LNCaP clone FGC (cell line): ENCODE measurements at regions not wholly inside any gene's neighbourhood (a gene's known extent, or its start where the extent isn't known, plus 50 kb on each side); places are given as distances from the start of the nearest gene placed in this dataset.
"Not testable (repeated sequence)": the region's sequence is repeated elsewhere in the genome, so short reads cannot be mapped to it uniquely, and the experiment has no call there.

Source experiments
- DNase-seq: peaks from one replicate; pipeline ENCODE4 v3.0.0-alpha.2; 2011; ENCODE audit warnings: low read depth
- H3K4me3 ChIP-seq: 2 replicates; pipeline ENCODE4 v1.5.1; 2011; ENCODE audit warnings: mild to moderate bottlenecking, low read depth, low read length, control low read depth
- TF ChIP-seq, protein P1 (sequence below): IDR thresholded peaks from 2 replicates; pipeline ENCODE4 v1.5.1; 2012; ENCODE audit warnings: mild to moderate bottlenecking; ENCODE audit not compliant: control insufficient read depth, insufficient read depth; ENCODE audit errors: extremely low read depth

DNA sequence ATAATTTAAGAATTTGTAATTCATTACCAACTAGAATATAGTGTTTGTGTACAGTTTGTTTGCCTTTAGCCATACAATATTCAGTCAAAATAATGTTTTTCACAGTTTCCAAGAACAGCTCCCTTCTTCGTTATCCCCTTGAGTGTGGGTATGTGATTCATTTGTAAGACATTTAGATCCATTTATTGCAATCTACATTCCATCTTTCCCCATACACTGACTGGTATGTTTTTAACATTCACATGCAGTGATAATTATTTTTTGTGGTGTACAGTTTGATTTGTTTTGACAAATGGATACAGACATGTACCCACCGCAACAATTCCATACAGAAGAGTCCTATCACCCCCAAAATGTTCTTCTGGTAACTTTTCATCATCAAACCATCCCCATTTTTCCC, 589.1 kb upstream of the ADAMTS5 start:
- no peak for DNase-seq
- no peak overlapping the region for H3K4me3 ChIP-seq
- TF ChIP-seq, protein P1, sequence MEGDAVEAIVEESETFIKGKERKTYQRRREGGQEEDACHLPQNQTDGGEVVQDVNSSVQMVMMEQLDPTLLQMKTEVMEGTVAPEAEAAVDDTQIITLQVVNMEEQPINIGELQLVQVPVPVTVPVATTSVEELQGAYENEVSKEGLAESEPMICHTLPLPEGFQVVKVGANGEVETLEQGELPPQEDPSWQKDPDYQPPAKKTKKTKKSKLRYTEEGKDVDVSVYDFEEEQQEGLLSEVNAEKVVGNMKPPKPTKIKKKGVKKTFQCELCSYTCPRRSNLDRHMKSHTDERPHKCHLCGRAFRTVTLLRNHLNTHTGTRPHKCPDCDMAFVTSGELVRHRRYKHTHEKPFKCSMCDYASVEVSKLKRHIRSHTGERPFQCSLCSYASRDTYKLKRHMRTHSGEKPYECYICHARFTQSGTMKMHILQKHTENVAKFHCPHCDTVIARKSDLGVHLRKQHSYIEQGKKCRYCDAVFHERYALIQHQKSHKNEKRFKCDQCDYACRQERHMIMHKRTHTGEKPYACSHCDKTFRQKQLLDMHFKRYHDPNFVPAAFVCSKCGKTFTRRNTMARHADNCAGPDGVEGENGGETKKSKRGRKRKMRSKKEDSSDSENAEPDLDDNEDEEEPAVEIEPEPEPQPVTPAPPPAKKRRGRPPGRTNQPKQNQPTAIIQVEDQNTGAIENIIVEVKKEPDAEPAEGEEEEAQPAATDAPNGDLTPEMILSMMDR: no peak

DNA sequence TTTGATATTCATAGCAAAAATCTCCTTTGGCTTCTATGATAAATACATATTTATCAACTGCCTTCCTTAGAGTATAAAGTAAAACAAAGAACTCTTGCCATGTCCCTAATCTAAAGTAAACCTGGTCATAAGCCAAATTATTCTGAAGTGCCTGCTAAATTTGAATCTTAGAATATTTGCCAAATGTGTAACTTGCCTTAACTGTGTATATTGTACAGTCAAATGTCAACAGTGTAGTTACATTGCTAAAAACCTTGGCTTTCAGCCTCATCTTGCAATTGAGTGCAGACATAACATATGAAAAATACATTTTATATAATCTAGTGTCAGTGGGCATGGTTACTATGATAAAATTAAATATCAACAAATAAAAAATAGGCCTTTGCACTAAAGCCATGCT, 583.4 kb upstream of the ADAMTS5 start:
- TF ChIP-seq, protein P1: no peak
- DNase-seq: peak; percentile 96
- H3K4me3 ChIP-seq: no peak overlapping the region

DNA sequence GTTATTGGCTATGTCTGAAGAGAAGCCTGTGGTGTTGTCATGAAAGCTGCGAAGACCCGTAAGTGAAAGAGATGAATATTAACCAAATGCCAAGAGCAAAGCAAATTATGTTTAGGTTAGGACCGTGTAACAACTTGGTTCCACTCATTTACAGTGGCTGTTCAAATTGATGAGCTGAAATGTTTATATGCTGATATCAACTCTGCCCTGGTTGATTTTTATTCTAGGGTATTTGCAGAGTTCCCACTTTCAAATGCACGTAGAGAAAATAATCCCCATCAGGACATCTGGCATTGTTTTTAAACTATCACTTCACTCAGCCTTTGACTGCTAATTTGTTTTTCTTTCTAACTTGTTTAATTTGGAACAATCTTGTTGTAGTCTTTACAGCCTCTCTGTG, 581.6 kb upstream of the ADAMTS5 start:
- no peak for DNase-seq
- TF ChIP-seq, protein P1: no peak
- no peak overlapping the region for H3K4me3 ChIP-seq

DNA sequence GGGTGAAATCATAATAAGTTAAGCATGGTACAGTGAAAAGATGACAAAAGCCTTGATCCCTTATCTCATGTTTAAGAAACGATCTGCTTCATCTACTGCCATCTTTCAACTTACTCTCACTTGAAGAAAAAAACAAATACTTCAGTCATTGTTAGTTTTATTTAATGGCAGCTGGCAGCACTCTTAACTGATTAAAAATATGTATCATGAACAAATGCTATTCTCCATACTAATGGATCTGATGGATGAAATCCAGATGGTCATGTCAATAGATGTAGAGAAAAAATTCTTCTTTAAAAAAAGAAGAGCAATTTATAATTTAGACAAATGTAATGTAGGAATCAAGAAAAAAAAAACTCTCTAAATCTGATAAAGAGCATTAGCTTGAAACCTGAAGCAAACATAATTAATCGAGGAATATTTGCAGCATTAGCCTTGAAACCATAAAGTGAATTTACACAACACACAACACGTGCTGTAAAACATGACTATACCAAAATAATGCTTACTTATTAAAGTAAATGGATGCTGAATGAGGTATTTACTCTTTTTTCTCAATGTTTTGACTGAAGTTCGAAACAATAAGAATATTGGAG, 579.0 kb upstream of the ADAMTS5 start:
- DNase-seq: no peak
- TF ChIP-seq, protein P1: no peak
- no peak overlapping the region for H3K4me3 ChIP-seq

DNA sequence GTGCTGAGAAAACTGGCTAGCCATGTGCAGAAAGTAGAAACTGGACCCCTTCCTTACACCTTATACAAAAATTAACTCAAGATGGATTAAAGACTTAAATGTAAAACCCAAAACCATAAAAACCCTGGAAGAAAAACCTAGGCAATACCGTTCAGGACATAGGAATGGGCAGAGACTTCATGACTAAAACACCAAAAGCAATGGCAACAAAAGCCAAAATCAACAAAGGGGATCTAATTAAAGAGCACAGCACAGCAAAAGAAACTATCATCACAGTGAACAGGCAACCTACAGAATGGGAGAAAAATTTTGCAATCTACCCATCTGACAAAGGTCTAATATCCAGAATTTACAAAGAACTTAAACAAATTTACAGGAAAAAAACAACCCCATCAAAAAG, 575.2 kb upstream of the ADAMTS5 start:
- not testable (repeated sequence) for DNase-seq, H3K4me3 ChIP-seq

DNA sequence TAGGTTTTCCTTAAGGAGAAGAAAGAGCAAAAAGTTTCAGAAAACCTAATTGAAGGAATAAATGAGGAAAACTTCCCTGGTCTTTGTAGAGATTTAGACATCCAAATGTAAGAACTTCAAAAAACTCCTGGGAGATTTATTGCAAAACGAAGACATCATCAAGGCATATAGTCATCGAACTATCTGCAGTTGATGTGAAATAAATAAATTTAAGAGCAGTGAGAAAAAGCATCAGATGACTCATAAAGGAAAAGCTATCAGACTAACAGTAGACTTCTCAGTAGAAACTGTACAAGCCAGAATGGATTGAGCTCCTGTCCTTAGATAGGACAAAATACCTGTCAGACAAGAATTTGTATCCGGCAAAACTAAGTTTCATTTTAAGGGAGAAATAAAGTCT, 569.4 kb upstream of the ADAMTS5 start:
- H3K4me3 ChIP-seq: no peak overlapping the region
- TF ChIP-seq, protein P1: no peak
- DNase-seq: no peak

DNA sequence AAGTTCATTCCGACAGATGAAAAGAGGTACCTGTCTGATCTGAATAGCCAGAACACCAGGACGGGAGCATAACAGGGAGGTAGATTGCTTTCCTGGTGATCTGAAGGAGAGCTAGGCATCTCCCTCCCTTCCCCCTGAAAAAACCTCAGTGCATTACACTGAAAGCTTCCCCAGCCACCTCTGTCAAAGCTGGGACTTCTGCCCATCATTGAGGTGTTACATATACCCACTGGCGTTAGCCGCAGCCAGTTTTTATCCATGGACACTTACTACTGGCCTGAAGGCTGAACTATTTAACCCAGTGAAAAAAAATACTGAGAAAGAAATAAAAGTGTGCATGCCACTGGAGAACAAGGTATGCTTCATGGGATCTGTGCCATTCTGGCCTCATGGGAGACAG, 568.3 kb upstream of the ADAMTS5 start:
- DNase-seq: no peak
- TF ChIP-seq, protein P1: no peak
- no peak overlapping the region for H3K4me3 ChIP-seq
